ENCODE measurements at regions not wholly inside any gene's neighbourhood (a gene's known extent, or its start where the extent isn't known, plus 50 kb on each side); places are given as distances from the start of the nearest gene placed in this dataset.

DNA sequence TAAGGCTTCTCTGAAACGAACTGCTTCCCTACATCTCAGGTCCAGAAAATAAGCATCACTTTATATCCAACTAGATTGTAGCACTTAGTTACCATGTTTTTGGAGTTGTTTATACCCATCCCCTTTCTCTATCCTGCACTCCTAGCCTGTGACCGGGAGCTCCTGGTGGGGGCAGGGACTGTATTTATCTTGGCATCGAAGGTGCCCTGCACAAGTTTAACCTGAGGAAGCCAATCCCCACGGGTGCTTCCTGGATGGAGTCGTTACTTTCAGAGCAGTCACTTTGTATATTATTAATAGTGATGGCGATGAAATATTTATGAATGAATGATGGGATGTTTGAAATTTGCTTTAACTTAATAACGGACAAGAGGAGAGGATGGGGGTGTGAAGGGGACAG lies 73.9 kb downstream of the KLHDC7A start:
- Mint-ChIP-seq H3K27ac (no peak overlapping the region), H3K4me3 (no peak overlapping the region), H3K9me3 (no peaks in the 10 kb centered on the region), H3K27me3 (ENCODE audit: low read depth) (peaks cover 27% of the 10 kb centered on the region), H3K4me1 (peaks cover 30% of the 10 kb centered on the region), H3K36me3 (no peaks in the 10 kb centered on the region)
- ChIA-PET POLR2A (no interaction called here), CTCF (interaction anchor here (1.0 to 15.6 kb wide), 4 partner anchors 18 to 320 kb away, joined by 4 to 340 read pairs (median 67); no protein-coding TSS in a partner anchor)
- DNase-seq (ENCODE audit: low spot score): no peak
- no peak for ATAC-seq
- no peak for TF ChIP-seq ZNF423 (CRISPR knock-in tag; IDR thresholded peaks at IDR 0.05)
- TF ChIP-seq, protein P1, sequence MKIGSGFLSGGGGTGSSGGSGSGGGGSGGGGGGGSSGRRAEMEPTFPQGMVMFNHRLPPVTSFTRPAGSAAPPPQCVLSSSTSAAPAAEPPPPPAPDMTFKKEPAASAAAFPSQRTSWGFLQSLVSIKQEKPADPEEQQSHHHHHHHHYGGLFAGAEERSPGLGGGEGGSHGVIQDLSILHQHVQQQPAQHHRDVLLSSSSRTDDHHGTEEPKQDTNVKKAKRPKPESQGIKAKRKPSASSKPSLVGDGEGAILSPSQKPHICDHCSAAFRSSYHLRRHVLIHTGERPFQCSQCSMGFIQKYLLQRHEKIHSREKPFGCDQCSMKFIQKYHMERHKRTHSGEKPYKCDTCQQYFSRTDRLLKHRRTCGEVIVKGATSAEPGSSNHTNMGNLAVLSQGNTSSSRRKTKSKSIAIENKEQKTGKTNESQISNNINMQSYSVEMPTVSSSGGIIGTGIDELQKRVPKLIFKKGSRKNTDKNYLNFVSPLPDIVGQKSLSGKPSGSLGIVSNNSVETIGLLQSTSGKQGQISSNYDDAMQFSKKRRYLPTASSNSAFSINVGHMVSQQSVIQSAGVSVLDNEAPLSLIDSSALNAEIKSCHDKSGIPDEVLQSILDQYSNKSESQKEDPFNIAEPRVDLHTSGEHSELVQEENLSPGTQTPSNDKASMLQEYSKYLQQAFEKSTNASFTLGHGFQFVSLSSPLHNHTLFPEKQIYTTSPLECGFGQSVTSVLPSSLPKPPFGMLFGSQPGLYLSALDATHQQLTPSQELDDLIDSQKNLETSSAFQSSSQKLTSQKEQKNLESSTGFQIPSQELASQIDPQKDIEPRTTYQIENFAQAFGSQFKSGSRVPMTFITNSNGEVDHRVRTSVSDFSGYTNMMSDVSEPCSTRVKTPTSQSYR (CRISPR knock-in tag; IDR thresholded peaks at IDR 0.05): no peak
- TF ChIP-seq, protein P2, sequence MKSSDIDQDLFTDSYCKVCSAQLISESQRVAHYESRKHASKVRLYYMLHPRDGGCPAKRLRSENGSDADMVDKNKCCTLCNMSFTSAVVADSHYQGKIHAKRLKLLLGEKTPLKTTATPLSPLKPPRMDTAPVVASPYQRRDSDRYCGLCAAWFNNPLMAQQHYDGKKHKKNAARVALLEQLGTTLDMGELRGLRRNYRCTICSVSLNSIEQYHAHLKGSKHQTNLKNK (CRISPR knock-in tag; IDR thresholded peaks at IDR 0.05): no peak
- TF ChIP-seq MXD4 (CRISPR knock-in tag; IDR thresholded peaks at IDR 0.05; ENCODE audit: borderline replicate concordance): no peak
- no peak for TF ChIP-seq OVOL2 (CRISPR knock-in tag; IDR thresholded peaks at IDR 0.05; ENCODE audit: borderline replicate concordance)
- TF ChIP-seq, protein P3, sequence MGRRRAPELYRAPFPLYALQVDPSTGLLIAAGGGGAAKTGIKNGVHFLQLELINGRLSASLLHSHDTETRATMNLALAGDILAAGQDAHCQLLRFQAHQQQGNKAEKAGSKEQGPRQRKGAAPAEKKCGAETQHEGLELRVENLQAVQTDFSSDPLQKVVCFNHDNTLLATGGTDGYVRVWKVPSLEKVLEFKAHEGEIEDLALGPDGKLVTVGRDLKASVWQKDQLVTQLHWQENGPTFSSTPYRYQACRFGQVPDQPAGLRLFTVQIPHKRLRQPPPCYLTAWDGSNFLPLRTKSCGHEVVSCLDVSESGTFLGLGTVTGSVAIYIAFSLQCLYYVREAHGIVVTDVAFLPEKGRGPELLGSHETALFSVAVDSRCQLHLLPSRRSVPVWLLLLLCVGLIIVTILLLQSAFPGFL (CRISPR knock-in tag; IDR thresholded peaks at IDR 0.05; ENCODE audit: borderline replicate concordance): no peak
- TF ChIP-seq, protein P4, sequence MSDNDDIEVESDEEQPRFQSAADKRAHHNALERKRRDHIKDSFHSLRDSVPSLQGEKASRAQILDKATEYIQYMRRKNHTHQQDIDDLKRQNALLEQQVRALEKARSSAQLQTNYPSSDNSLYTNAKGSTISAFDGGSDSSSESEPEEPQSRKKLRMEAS (CRISPR knock-in tag; IDR thresholded peaks at IDR 0.05): no peak

DNA sequence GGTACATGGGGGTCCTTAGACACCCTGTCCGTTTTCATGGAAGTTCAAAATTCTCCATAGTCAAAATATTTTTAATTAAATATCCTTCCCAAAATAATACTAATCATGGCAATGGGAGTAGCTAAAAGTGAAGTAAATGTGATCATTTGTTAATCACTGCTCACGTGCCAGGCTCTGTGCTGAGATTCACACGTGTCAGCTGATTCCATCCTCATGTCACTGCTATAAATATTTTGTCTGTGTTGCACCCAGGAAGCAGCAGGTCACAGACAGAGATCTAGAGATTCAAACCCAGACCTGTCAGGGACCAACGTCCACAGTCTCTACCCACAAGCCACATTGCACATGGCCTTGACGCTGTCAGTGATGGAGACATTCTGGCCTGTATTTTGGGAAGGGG lies 74.3 kb downstream of the KLHDC7A start:
- no peak overlapping the region for H3K27ac Mint-ChIP-seq
- ChIA-PET POLR2A (no interaction called here), CTCF (interaction anchor here (1.5 to 15.6 kb wide), 7 partner anchors 12 to 256 kb away, joined by 4 to 340 read pairs (median 9); no protein-coding TSS in a partner anchor)
- DNase-seq (ENCODE audit: low spot score) (no peak), ATAC-seq (no peak)
- no peaks in the 10 kb centered on the region for H3K9me3 Mint-ChIP-seq
- peaks cover 32% of the 10 kb centered on the region for H3K27me3 Mint-ChIP-seq (ENCODE audit: low read depth)
- no peaks in the 10 kb centered on the region for H3K36me3 Mint-ChIP-seq
- TF ChIP-seq OVOL2 (CRISPR knock-in tag; IDR thresholded peaks at IDR 0.05; ENCODE audit: borderline replicate concordance): no peak
- TF ChIP-seq ETV6 (CRISPR knock-in tag; IDR thresholded peaks at IDR 0.05): no peak
- TF ChIP-seq, protein P5, sequence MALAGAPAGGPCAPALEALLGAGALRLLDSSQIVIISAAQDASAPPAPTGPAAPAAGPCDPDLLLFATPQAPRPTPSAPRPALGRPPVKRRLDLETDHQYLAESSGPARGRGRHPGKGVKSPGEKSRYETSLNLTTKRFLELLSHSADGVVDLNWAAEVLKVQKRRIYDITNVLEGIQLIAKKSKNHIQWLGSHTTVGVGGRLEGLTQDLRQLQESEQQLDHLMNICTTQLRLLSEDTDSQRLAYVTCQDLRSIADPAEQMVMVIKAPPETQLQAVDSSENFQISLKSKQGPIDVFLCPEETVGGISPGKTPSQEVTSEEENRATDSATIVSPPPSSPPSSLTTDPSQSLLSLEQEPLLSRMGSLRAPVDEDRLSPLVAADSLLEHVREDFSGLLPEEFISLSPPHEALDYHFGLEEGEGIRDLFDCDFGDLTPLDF (CRISPR knock-in tag; IDR thresholded peaks at IDR 0.05): no peak
- TF ChIP-seq, protein P6, sequence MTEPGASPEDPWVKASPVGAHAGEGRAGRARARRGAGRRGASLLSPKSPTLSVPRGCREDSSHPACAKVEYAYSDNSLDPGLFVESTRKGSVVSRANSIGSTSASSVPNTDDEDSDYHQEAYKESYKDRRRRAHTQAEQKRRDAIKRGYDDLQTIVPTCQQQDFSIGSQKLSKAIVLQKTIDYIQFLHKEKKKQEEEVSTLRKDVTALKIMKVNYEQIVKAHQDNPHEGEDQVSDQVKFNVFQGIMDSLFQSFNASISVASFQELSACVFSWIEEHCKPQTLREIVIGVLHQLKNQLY (CRISPR knock-in tag; IDR thresholded peaks at IDR 0.05): no peak
- TF ChIP-seq, protein P7, sequence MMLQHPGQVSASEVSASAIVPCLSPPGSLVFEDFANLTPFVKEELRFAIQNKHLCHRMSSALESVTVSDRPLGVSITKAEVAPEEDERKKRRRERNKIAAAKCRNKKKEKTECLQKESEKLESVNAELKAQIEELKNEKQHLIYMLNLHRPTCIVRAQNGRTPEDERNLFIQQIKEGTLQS (CRISPR knock-in tag; conservative IDR thresholded peaks at IDR 0.05): no peak
- TF ChIP-seq ZNF416 (CRISPR knock-in tag; IDR thresholded peaks at IDR 0.05): no peak
- TF ChIP-seq, protein P3 (CRISPR knock-in tag; IDR thresholded peaks at IDR 0.05; ENCODE audit: borderline replicate concordance): no peak
- TF ChIP-seq ZNF423 (CRISPR knock-in tag; IDR thresholded peaks at IDR 0.05): no peak
- H3K4me3 Mint-ChIP-seq: no peak overlapping the region
- peaks cover 35% of the 10 kb centered on the region for H3K4me1 Mint-ChIP-seq

DNA sequence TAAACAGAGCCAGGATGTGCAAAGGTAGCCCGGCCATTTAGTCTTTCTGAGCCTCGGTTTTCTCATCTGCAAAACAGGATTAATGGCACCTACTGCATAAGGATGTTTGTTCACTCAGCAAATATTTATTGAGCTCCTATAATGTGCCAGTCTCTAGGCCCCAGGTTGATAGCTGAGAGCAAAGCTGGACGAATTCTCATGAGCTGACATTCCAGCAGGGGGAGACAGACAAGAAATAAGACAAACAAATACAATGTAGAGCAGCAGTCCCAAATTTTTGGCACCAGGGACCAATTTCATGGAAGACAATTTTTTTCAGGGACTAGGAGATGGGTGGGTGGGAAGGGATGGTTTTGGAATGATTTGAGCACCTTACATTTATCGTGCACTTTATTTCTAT lies 74.3 kb upstream of the PAX7 start:
- Mint-ChIP-seq H3K36me3 (no peaks in the 10 kb centered on the region), H3K9me3 (no peaks in the 10 kb centered on the region), H3K4me1 (peaks cover 38% of the 10 kb centered on the region), H3K27me3 (ENCODE audit: low read depth) (peaks cover 30% of the 10 kb centered on the region), H3K27ac (no peak overlapping the region), H3K4me3 (no peak overlapping the region)
- no peak for DNase-seq (ENCODE audit: low spot score)
- CTCF ChIA-PET: interaction anchor here (0.5 to 15.6 kb wide), 52 partner anchors 9 to 895 kb away, joined by 3 to 340 read pairs (median 4); partner anchors contain the start of genes IGSF21 and KLHDC7A
- no peak for ATAC-seq
- POLR2A ChIA-PET: no interaction called here
- TF ChIP-seq, protein P8, sequence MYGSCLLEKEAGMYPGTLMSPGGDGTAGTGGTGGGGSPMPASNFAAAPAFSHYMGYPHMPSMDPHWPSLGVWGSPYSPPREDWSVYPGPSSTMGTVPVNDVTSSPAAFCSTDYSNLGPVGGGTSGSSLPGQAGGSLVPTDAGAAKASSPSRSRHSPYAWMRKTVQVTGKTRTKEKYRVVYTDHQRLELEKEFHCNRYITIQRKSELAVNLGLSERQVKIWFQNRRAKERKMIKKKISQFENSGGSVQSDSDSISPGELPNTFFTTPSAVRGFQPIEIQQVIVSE (CRISPR knock-in tag; IDR thresholded peaks at IDR 0.05; ENCODE audit: borderline replicate concordance): no peak
- TF ChIP-seq ZBTB21 (CRISPR knock-in tag; IDR thresholded peaks at IDR 0.05; ENCODE audit: borderline replicate concordance): no peak
- TF ChIP-seq, protein P9, sequence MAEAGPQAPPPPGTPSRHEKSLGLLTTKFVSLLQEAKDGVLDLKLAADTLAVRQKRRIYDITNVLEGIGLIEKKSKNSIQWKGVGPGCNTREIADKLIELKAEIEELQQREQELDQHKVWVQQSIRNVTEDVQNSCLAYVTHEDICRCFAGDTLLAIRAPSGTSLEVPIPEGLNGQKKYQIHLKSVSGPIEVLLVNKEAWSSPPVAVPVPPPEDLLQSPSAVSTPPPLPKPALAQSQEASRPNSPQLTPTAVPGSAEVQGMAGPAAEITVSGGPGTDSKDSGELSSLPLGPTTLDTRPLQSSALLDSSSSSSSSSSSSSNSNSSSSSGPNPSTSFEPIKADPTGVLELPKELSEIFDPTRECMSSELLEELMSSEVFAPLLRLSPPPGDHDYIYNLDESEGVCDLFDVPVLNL (CRISPR knock-in tag; IDR thresholded peaks at IDR 0.05; ENCODE audit: borderline replicate concordance, low read depth): no peak
- TF ChIP-seq, protein P10, sequence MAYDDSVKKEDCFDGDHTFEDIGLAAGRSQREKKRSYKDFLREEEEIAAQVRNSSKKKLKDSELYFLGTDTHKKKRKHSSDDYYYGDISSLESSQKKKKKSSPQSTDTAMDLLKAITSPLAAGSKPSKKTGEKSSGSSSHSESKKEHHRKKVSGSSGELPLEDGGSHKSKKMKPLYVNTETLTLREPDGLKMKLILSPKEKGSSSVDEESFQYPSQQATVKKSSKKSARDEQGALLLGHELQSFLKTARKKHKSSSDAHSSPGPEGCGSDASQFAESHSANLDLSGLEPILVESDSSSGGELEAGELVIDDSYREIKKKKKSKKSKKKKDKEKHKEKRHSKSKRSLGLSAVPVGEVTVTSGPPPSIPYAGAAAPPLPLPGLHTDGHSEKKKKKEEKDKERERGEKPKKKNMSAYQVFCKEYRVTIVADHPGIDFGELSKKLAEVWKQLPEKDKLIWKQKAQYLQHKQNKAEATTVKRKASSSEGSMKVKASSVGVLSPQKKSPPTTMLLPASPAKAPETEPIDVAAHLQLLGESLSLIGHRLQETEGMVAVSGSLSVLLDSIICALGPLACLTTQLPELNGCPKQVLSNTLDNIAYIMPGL (CRISPR knock-in tag; IDR thresholded peaks at IDR 0.05): no peak
- TF ChIP-seq NR2C2 (CRISPR knock-in tag; IDR thresholded peaks at IDR 0.05): no peak
- TF ChIP-seq KAT7 (CRISPR knock-in tag; IDR thresholded peaks at IDR 0.05; ENCODE audit: borderline replicate concordance): no peak

Data from WTC11 (cell line).